Keratinocyte (primary cell): ENCODE measurements at regions not wholly inside any gene's neighbourhood (a gene's known extent, or its start where the extent isn't known, plus 50 kb on each side); places are given as distances from the start of the nearest gene placed in this dataset.

Source experiments
- DNase-seq: peaks from one replicate; pipeline ENCODE4 v3.0.0-alpha.2; 2011; ENCODE audit warnings: low read depth, missing footprints, low spot score
- FAIRE-seq: peaks from 2 replicates; lab custom pipeline; 2011; peaks lifted over from hg19 to GRCh38; lab: Jason Lieb, UNC
- H2AFZ ChIP-seq: 2 replicates; pipeline ENCODE4 v1.6.0; 2012; ENCODE audit warnings: low read length, control low read depth, inconsistent platforms; ENCODE audit not compliant: control insufficient read depth
- H3K27ac ChIP-seq: 2 replicates; pipeline ENCODE4 v1.5.1; 2011; ENCODE audit warnings: low read length; ENCODE audit not compliant: control insufficient read depth, insufficient read depth
- H3K27me3 ChIP-seq: 3 replicates; pipeline ENCODE4 v1.6.0; 2011; ENCODE audit warnings: low read length; ENCODE audit not compliant: control insufficient read depth, insufficient read depth; ENCODE audit errors: extremely low read depth
- H3K36me3 ChIP-seq, 2 experiments: 2 replicates in 1 of 2; 3 replicates in 1 of 2; pipeline ENCODE4 v1.5.1; 2011; ENCODE audit warnings: low read length in 2 of 2, mild to moderate bottlenecking in 1 of 2; ENCODE audit not compliant: control insufficient read depth in 2 of 2, insufficient read depth in 2 of 2; ENCODE audit errors: extremely low read depth in 1 of 2
- H3K4me1 ChIP-seq: 3 replicates; pipeline ENCODE4 v1.5.1; 2011; ENCODE audit warnings: low read length; ENCODE audit not compliant: control insufficient read depth, insufficient read depth; ENCODE audit errors: extremely low read depth
- H3K4me2 ChIP-seq: 3 replicates; pipeline ENCODE4 v1.6.0; 2011; ENCODE audit warnings: low read depth, low read length; ENCODE audit not compliant: control insufficient read depth, insufficient read depth; ENCODE audit errors: extremely low read depth
- H3K4me3 ChIP-seq, 3 experiments: fragments of 200-600 bp in 1 of 3; sonication (generic) in 1 of 3; 2 replicates in 2 of 3; 3 replicates in 1 of 3; pipeline ENCODE4 v1.5.1; 2011 to 2016; ENCODE audit warnings: low read length in 3 of 3, mild to moderate bottlenecking in 3 of 3, control low read depth in 2 of 3, inconsistent platforms in 1 of 3, low read depth in 1 of 3, mixed read lengths in 1 of 3, mixed run types in 1 of 3, moderate library complexity in 1 of 3; ENCODE audit not compliant: control insufficient read depth in 2 of 3, insufficient read depth in 2 of 3; ENCODE audit errors: extremely low read depth in 1 of 3
- H3K79me2 ChIP-seq: 2 replicates; pipeline ENCODE4 v1.6.0; 2012; ENCODE audit warnings: low read length; ENCODE audit not compliant: control insufficient read depth, insufficient read depth
- H3K9ac ChIP-seq: 3 replicates; pipeline ENCODE4 v1.6.0; 2011; ENCODE audit warnings: low read length; ENCODE audit not compliant: control insufficient read depth, insufficient read depth; ENCODE audit errors: extremely low read depth
- H3K9me1 ChIP-seq: 3 replicates; pipeline ENCODE4 v1.6.0; 2011; ENCODE audit warnings: low read length; ENCODE audit not compliant: control insufficient read depth, insufficient read depth; ENCODE audit errors: extremely low read depth
- H3K9me3 ChIP-seq: 2 replicates; pipeline ENCODE4 v1.5.1; 2012; ENCODE audit warnings: low read depth, low read length; ENCODE audit not compliant: control insufficient read depth
- H4K20me1 ChIP-seq: 3 replicates; pipeline ENCODE4 v1.6.0; 2011; ENCODE audit warnings: low read length; ENCODE audit not compliant: control insufficient read depth, insufficient read depth; ENCODE audit errors: extremely low read depth
- CTCF ChIP-seq, 3 experiments: IDR thresholded peaks in 1 of 3; conservative IDR thresholded peaks in 1 of 3; optimal IDR thresholded peaks in 1 of 3; 2 replicates in 2 of 3; 3 replicates in 1 of 3; pipeline versions ENCODE3 to v1.5.1; 2011; ENCODE audit warnings: low read length in 3 of 3, mild to moderate bottlenecking in 3 of 3, moderate library complexity in 2 of 3, control low read depth in 1 of 3, inconsistent platforms in 1 of 3; ENCODE audit not compliant: insufficient read depth in 2 of 3; ENCODE audit errors: extremely low read depth in 1 of 3
- EZH2 ChIP-seq: IDR thresholded peaks from one replicate; pipeline ENCODE4 v1.6.1; 2012; ENCODE audit warnings: inconsistent platforms, mild to moderate bottlenecking, low read length, moderate library complexity
- dilution Hi-C: fragments of 300-500 bp; cut with MboI; formaldehyde crosslinking; loops from one replicate; pipeline ENCODE4 v1.7.0; 2020; ENCODE audit warnings: low sequenced_read_pairs; ENCODE audit not compliant: extremely low pct_ligation_motif_present

DNA sequence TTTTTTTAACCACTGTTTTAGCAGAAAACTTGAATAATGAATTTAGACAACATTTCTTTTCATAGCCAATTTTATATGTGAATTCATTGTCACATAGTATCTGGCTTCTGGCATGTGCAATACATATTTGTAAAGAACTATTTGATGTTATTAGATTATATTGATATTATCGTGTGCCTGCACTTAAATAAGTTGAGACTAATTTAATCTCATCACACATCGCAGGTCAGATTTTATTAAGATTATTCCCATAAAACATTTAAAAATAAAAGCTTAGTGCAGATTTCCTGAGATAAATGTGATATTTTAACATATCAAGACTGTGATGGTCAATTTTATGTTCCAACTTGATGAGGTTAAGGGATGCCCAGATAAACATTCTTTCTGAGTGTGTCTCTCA, 1565.3 kb upstream of the LRRTM3 start:
- H3K9me1 ChIP-seq = no peaks in the 10 kb centered on the region
- dilution Hi-C loops = no loop called here
- H4K20me1 ChIP-seq = no peaks in the 10 kb centered on the region
- no peaks in the 10 kb centered on the region for H3K4me1 ChIP-seq
- H3K4me3 ChIP-seq = no peak overlapping the region
- FAIRE-seq (no peak), DNase-seq (no peak)
- no peak overlapping the region for H2AFZ ChIP-seq
- H3K4me2 ChIP-seq = no peak overlapping the region
- H3K9me3 ChIP-seq = no peaks in the 10 kb centered on the region
- no peaks in the 10 kb centered on the region for H3K27me3 ChIP-seq
- H3K36me3 ChIP-seq = no peaks in the 10 kb centered on the region
- no peaks in the 10 kb centered on the region for H3K79me2 ChIP-seq
- TF ChIP-seq EZH2 = no peak
- TF ChIP-seq CTCF (optimal IDR thresholded peaks at IDR 0.05 in 1 of 3, IDR thresholded peaks at IDR 0.05 in 1 of 3, conservative IDR thresholded peaks at IDR 0.05 in 1 of 3; ENCODE audit: extremely low read depth in 1 of 3, insufficient read depth in 2 of 3, low read length in 3 of 3) = no peak
- H3K9ac ChIP-seq = no peak overlapping the region
- H3K27ac ChIP-seq = no peak overlapping the region

DNA sequence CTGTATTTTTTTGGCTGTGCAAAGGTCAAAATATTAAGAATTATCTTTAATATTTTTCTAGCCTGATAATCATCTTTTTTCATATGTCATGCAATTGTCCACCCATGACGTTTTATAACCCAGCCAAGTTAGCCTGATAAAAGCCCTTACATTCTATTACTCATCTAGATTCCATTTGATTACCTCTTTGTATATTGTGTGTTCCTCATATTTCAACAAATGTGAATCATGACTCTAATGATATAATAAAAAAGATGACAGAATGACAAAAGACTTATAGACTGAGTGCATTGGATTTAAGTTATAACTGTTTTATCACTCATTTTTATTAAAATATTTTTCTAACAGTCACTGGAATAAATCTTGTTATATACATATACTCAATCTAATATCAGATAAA, 1560.0 kb upstream of the LRRTM3 start:
- no peaks in the 10 kb centered on the region for H3K36me3 ChIP-seq
- no peak overlapping the region for H3K4me2 ChIP-seq
- no peaks in the 10 kb centered on the region for H3K9me3 ChIP-seq
- no peak overlapping the region for H2AFZ ChIP-seq
- H3K4me1 ChIP-seq = no peaks in the 10 kb centered on the region
- H3K4me3 ChIP-seq = no peak overlapping the region
- dilution Hi-C loops = no loop called here
- DNase-seq = no peak
- H3K27ac ChIP-seq = no peak overlapping the region
- no peaks in the 10 kb centered on the region for H4K20me1 ChIP-seq
- no peaks in the 10 kb centered on the region for H3K27me3 ChIP-seq
- H3K79me2 ChIP-seq = no peaks in the 10 kb centered on the region
- no peaks in the 10 kb centered on the region for H3K9me1 ChIP-seq
- no peak overlapping the region for H3K9ac ChIP-seq
- TF ChIP-seq EZH2 (no peak), CTCF (optimal IDR thresholded peaks at IDR 0.05 in 1 of 3, IDR thresholded peaks at IDR 0.05 in 1 of 3, conservative IDR thresholded peaks at IDR 0.05 in 1 of 3; ENCODE audit: extremely low read depth in 1 of 3, insufficient read depth in 2 of 3, low read length in 3 of 3) (no peak)
- FAIRE-seq = no peak
